ENCODE measurements at regions not wholly inside any gene's neighbourhood (a gene's known extent, or its start where the extent isn't known, plus 50 kb on each side); places are given as distances from the start of the nearest gene placed in this dataset.

- H3K79me1 ChIP-seq (ENCODE audit: low read depth in 1 of 2, low read length in 2 of 2) = no peaks in the 10 kb centered on the region
- no peak overlapping the region for H3K56ac ChIP-seq (ENCODE audit: extremely low read depth, insufficient read depth, low read length)
- no peaks in the 10 kb centered on the region for H3K27me3 ChIP-seq (ENCODE audit: control insufficient read depth, insufficient read depth, low read length)
- ChIA-PET CTCF (no interaction called here), POLR2A (ENCODE audit: unreplicated experiment) (no interaction called here)
- H3K9me3 ChIP-seq (ENCODE audit: control insufficient read depth, insufficient read depth, low read length) = no peaks in the 10 kb centered on the region
- H3K27ac ChIP-seq (ENCODE audit: insufficient read depth, low read length) = no peak overlapping the region
- H2BK120ac ChIP-seq (ENCODE audit: low read depth, low read length) = no peak overlapping the region
- no peak overlapping the region for H3K14ac ChIP-seq (replicated peaks; ENCODE audit: low read depth, low read length)
- no peak overlapping the region for H2AFZ ChIP-seq (replicated peaks; ENCODE audit: low read length, poor library complexity)
- H3K36me3 ChIP-seq (ENCODE audit: control insufficient read depth, insufficient read depth, low read length) = no peaks in the 10 kb centered on the region
- intact Hi-C loops (cut with micrococcal nuclease) (no loop called here), in situ Hi-C loops (cut with MboI; ENCODE audit: low sequenced_read_pairs) (no loop called here), dilution Hi-C loops (cut with HindIII; ENCODE audit: low sequenced_read_pairs, unreplicated experiment) (no loop called here)
- H3K4me1 ChIP-seq (ENCODE audit: control insufficient read depth, insufficient read depth, low read length) = no peaks in the 10 kb centered on the region
- no peak overlapping the region for H2AK5ac ChIP-seq (ENCODE audit: low read depth, low read length)
- H2BK20ac ChIP-seq (ENCODE audit: low read depth, low read length) = no peak overlapping the region
- TF ChIP-seq RCOR1 (IDR thresholded peaks at IDR 0.05; ENCODE audit: insufficient replicate concordance, low read length) (no peak), POLR2A (IDR thresholded peaks at IDR 0.05; ENCODE audit: low read depth, low read length) (no peak), BHLHE40 (IDR thresholded peaks at IDR 0.05; ENCODE audit: low read depth, low read length) (no peak), RAD21 (IDR thresholded peaks at IDR 0.05; ENCODE audit: low read length) (no peak), MXI1 (IDR thresholded peaks at IDR 0.05; ENCODE audit: borderline replicate concordance, low read depth, low read length) (no peak)
- no peak overlapping the region for H3K4ac ChIP-seq (ENCODE audit: low read depth, low read length)
- H2BK5ac ChIP-seq (ENCODE audit: low read depth, low read length, poor library complexity, severe bottlenecking) = no peak overlapping the region
- no peak overlapping the region for H3K23ac ChIP-seq (ENCODE audit: low read depth, low read length)
- H4K8ac ChIP-seq (ENCODE audit: low read depth in 2 of 2, low read length in 2 of 2) = no peak overlapping the region
- BruUV-seq (replicated peaks) = no TSS peak
- H3K9me1 ChIP-seq (ENCODE audit: insufficient read depth, low read length) = no peaks in the 10 kb centered on the region
- H2AK9ac ChIP-seq (replicated peaks; ENCODE audit: low read depth, low read length, poor library complexity) = no peak overlapping the region
- H3K4me2 ChIP-seq (ENCODE audit: low read depth, low read length) = no peak overlapping the region
- ATAC-seq (ENCODE audit: low read depth) (no peak), DNase-seq (no peak)
- H4K91ac ChIP-seq (ENCODE audit: insufficient read depth, low read depth, low read length) = no peak overlapping the region
- H3K9ac ChIP-seq (ENCODE audit: low read depth, low read length) = no peak overlapping the region
- no peak overlapping the region for H2BK15ac ChIP-seq (ENCODE audit: low read depth, low read length)
- H3K18ac ChIP-seq (ENCODE audit: low read depth, low read length) = no peak overlapping the region
- no peak overlapping the region for H4K5ac ChIP-seq (ENCODE audit: low read depth, low read length)
- no peaks in the 10 kb centered on the region for H4K20me1 ChIP-seq (ENCODE audit: insufficient read depth, low read length)
- H3K4me3 ChIP-seq (ENCODE audit: insufficient read depth, low read depth, low read length) = no peak overlapping the region
- no CpG with 5 or more reads among the region's 3 CpGs for WGBS, 2 experiments (ENCODE audit: extremely low coverage in 2 of 2, insufficient read length in 1 of 2)
These were observed 382.8 kb upstream of the GALNT5 start for GRCh38 chr2:156874707-156875106.

All from IMR-90 (cell line).